NCI-H2196 (cell line): ENCODE measurements at regions not wholly inside any gene's neighbourhood (a gene's known extent, or its start where the extent isn't known, plus 50 kb on each side); places are given as distances from the start of the nearest gene placed in this dataset.
A peak's percentile ranks its signal among the peaks of the same experiment; 100 is the strongest.

Experiments
- DNase-seq: peaks from one replicate; lab custom pipeline; 2025; ENCODE audit not compliant: unreplicated experiment; lab: John Stamatoyannopoulos, UW

DNA sequence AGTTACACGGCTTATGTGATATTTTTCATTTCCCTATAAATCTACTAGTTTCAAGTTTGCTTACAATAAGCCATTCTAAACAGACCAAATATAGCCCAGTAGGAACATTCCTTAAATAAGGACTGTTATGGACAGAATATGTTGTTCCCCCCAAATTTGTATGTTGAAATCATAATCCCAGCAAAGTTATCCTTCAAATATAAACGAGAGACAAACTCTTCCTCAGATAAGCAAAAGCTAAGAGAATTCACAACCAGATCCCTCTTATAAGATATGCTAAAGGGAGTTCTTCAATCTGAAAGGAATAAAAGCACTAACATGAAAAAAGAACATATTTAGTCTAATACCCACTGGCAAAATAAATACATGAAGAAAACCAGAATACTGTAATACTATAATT, 795.5 kb upstream of the GJE1 start:
- DNase-seq, result no peak

DNA sequence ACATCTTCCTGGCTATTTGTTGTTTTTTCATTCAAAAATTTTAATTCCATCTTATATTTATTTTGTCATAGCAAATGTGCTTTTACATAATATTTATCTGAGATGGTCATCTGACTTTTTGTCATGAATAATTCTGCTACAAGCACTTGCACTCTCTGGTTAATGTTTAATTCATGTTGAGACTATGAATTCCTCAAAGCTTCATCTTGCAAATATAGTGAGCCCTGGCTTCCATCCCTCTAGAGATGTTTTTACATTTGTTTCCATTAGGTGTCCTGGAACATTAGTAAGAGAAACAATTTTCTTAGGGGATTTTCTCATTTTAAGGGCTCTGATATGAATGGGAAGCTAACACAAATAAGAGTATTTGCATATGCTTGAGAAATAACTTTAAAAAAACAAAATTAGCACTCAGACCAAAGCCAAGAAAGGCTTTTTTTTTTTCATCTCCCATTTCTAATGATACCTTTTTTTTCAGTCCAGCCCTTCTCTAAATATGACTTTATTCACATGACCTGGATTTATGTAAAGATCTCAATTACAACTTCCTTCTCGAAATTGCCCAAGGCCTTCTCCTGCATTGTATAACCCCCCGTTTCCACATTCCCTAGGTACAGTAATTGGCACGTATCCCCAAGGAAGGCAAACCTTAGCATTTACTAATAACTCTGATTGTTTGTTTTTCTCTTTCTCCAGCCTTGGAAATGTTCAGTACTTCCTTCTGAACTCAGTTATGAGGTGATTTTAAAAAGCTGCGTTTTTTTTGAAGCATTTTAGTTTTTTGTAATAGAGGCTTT, 797.0 kb upstream of the GJE1 start:
- DNase-seq, result no peak

GRCh38 chr6:141326925-141327324, 805.8 kb upstream of the GJE1 start:
- DNase-seq, result no peak

- peak; percentile 6 for DNase-seq
Measured at GRCh38 chr6:141326426-141326825, 806.3 kb upstream of the GJE1 start.

DNA sequence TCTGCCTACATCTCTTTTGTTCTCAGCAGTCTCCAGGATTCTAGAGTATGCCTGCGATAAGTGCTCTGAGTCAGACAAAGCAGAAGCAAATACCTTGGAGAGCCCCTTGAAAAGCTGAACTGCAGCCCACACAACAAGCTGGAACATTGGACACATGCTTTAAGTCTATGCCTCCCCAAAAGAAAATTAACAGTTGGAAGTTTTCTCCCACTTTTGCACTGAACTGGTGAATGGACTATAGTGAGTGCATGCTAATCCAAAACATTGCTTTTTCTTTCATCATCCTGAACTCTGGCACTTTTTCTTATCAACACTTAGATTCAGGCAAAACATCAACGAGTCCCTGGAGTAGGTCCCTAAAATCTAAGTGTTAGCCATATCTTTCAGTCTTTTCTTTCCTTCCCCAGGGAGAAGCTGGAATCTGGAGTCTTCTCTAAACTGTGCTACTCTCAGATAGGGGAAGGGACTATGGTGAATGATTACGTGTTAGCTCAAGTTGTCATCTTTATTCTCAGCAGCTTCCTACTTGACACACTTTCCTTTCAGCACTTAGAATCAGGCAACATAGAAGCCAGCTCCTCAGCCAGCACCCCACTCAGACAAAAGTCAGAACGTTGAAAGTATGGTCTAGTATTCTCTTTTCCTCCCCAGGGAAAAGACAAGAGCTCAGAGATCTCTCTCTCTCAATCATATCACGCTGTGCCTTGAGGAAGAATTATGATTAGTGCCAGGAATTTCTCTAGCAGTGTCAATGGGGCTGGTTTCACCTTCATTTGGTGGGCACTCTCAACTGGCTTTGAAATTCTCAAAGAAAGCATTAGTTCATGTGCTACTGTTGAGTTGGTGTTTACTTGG, 811.0 kb upstream of the GJE1 start:
- no peak for DNase-seq

- DNase-seq, result no peak
Measured at GRCh38 chr6:141316236-141316635, 816.5 kb upstream of the GJE1 start.

DNA sequence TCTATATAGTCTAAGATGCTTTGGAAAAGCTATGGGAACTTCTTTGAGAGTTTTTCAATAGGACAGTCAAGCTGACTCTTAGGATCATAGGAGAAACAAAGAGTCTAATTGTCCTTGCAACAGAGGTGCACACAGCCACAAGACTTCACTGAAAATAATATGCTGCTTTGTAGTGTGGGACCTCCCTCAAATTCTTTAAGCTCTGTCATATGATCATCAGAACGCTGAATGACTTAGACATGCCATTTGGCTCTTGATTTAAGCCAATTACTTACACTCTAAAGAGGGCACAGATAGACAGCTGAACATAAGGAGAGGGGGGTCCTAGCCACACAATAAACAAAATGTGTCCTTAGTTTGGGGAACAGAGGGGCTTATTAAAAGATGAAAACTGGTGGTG, 818.7 kb upstream of the GJE1 start:
- no peak for DNase-seq

- no peak for DNase-seq
Measured at GRCh38 chr6:141309295-141309694, 823.4 kb upstream of the GJE1 start.

GRCh38 chr6:141307309-141307998, 825.3 kb upstream of the GJE1 start:
- no peak for DNase-seq

DNA sequence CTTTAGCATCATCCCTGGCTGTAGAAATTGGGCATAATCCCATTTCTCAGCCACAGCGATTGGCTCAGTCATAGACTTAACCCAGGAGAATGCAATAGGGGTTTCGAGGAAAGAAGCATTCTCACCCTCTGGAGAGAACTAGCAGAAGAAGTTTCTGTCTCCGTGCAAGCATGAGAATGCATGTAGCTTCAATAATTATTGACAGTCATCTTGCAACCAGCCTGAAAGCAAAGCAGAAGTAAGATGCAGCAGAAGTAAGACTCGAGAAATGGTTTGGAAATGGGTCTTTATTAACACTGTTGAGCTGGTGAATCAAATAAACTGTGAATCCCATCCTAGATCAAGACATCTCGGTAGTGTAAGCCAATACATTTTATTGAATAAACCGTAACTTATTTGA, 828.8 kb upstream of the GJE1 start:
- no peak for DNase-seq

DNA sequence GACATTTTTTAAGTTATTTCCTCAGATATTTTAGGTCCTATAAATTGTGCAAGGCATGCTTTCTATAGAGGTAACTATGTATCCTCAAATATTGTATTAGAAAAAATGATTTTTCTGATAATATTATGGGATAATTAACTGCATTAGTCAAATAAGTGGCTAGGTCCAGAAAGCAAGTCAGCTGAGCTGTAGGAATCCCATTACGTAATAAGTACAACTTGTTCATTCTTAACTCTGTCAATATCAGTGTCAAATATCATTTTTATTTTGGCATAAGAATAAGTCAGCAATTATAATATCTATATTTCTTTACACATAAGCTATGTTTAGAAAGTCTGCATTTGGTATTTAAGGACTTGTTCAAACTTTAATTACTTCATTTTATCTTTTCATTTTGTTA, 830.9 kb upstream of the GJE1 start:
- DNase-seq, result no peak

- no peak for DNase-seq
Measured at GRCh38 chr6:141290941-141291721, 841.6 kb upstream of the GJE1 start.

- no peak for DNase-seq
Measured at GRCh38 chr6:141288947-141289346, 843.8 kb upstream of the GJE1 start.

GRCh38 chr6:141282263-141282662, 850.5 kb upstream of the GJE1 start:
- DNase-seq, result no peak

DNA sequence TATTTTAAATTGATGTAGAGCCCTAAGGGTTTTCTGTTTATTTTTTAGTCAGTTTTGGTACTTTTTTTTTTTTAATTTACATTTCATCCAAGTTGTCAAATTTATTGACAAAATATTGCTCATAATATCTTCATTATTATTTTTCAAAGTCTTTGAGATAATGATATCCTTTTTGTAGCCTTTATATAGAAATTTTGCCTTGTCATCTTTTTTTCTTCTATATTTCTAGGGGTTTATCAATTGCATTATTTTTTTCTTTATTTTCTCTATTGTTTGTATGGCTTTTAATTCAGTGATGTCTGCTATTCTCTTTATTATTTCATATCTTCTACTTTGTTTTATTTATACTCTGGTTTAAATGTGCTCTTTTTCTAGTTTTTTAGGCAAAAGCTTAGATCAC, 863.0 kb upstream of the GJE1 start:
- DNase-seq, result no peak

GRCh38 chr6:141267420-141267819, 865.3 kb upstream of the GJE1 start:
- DNase-seq, result no peak

GRCh38 chr6:141265756-141266623, 866.7 kb upstream of the GJE1 start:
- DNase-seq, result no peak

DNA sequence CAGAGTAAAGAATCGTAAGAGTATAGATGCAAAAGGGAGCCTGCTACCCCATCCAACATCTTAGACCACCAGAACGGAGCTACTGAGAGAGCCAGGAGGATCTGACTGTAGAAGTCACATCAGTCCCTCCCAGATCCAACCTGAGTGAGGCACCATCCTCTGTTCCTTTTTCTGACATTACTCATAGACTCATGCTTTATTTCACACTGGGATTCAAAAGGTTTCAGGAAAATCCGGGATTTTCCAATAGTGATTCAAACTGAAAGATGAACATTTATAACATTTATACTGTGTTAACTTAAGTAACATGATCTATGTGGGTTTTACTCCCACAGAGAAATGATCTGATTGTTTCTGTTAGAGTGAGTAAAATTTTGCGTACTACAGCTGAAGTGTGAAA, 868.6 kb upstream of the GJE1 start:
- no peak for DNase-seq

- DNase-seq, result no peak
Measured at GRCh38 chr6:141261672-141262060, 871.1 kb upstream of the GJE1 start.

DNA sequence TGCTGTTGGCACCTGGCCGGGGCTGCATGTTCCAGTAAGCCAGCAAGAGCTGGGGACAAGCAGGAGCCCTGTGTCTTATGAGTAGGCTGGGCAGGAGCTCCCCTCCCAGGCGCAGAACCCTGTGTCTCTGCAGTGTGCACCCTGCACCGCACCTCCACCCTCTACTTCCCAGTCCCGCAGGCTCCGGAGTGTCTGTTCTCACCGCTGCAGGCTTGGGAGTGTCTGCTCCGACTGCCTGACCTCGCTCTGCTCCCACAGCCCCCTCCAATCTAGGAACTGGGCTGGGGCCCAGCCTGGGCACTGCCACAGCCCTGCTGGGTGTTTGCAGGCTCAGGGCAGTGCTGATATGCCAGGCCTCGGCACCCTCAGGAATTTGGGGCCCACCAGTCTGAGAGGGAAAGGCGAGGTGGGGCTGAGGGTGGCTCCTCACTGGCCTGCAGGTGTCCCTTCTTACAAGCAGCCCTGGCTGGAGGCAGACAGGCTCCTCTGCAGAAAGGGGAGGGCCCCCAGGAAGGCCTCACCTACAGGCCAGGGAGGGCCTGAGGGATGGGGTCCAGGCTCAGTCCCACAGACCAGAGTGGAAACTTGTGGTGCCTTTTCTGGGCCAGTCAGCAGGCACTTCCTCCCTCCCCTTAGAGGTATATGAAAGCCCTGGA, 871.6 kb upstream of the GJE1 start:
- DNase-seq, result no peak
